Activated CD8-positive, alpha-beta T cell treated with anti-CD3 and anti-CD28 coated beads, Interleukin-2, amount 10 ng/mL, durations not matched to agents 7 days and 5 days (primary cell): ENCODE measurements at regions not wholly inside any gene's neighbourhood (a gene's known extent, or its start where the extent isn't known, plus 50 kb on each side); places are given as distances from the start of the nearest gene placed in this dataset.
A peak's percentile ranks its signal among the peaks of the same experiment; 100 is the strongest.

Experiments used
- ATAC-seq: fragments of 150-1000 bp; cut with Tn5 transposase; one replicate; pipeline ENCODE4 v1.10.0; 2021; ENCODE audit warnings: moderate library complexity
- CTCF ChIA-PET: fragments of 350-600 bp; sonication (Branson Sonifier 250); formaldehyde crosslinking; loops from one replicate; lab custom pipeline; 2021; ENCODE audit warnings: antibody characterized with exemption; lab: Charles Lee
- POLR2A ChIA-PET: fragments of 350-600 bp; sonication (Branson Sonifier 250); formaldehyde crosslinking; loops from one replicate; lab custom pipeline; 2021; ENCODE audit warnings: antibody characterized with exemption; lab: Charles Lee
- DNase-seq: peaks from one replicate; pipeline ENCODE4 v3.0.0-alpha.2; 2020
- H3K27ac Mint-ChIP-seq: one replicate; pipeline ENCODE4 v1.8.0; 2021; ENCODE audit warnings: mild to moderate bottlenecking, mixed read lengths
- H3K27me3 Mint-ChIP-seq: one replicate; pipeline ENCODE4 v1.8.0; 2021; ENCODE audit warnings: low read depth, mixed read lengths
- H3K36me3 Mint-ChIP-seq: one replicate; pipeline ENCODE4 v1.8.0; 2021; ENCODE audit warnings: low read depth, mixed read lengths
- H3K4me1 Mint-ChIP-seq: one replicate; pipeline ENCODE4 v1.8.0; 2021; ENCODE audit warnings: low read depth, mixed read lengths
- H3K4me3 Mint-ChIP-seq: one replicate; pipeline ENCODE4 v1.8.0; 2021; ENCODE audit warnings: mild to moderate bottlenecking, mixed read lengths
- H3K9me3 Mint-ChIP-seq: one replicate; pipeline ENCODE4 v1.8.0; 2022; ENCODE audit warnings: mixed read lengths; ENCODE audit not compliant: insufficient read depth

- H3K36me3 Mint-ChIP-seq = peaks cover 35% of the 10 kb centered on the region
- H3K27me3 Mint-ChIP-seq = no peaks in the 10 kb centered on the region
- H3K4me1 Mint-ChIP-seq = peaks cover 83% of the 10 kb centered on the region
- no peak overlapping the region for H3K4me3 Mint-ChIP-seq
- peaks cover 6% of the 10 kb centered on the region for H3K9me3 Mint-ChIP-seq
- ChIA-PET CTCF (interaction anchor here (0.9 to 2.9 kb wide), 4 partner anchors 10 to 112 kb away, joined by 3 to 12 read pairs (median 6); no protein-coding TSS in a partner anchor), POLR2A (interaction anchor here (0.8 to 3.3 kb wide), 3 partner anchors 101 to 177 kb away, joined by 3 to 58 read pairs (median 3); partner anchors contain the start of gene BTG1)
- no peak for ATAC-seq
- no peak for DNase-seq
- peak overlapping the region; percentile 26 for H3K27ac Mint-ChIP-seq
These were observed 113.5 kb downstream of the BTG1 start for GRCh38 chr12:92032101-92032500.

DNA sequence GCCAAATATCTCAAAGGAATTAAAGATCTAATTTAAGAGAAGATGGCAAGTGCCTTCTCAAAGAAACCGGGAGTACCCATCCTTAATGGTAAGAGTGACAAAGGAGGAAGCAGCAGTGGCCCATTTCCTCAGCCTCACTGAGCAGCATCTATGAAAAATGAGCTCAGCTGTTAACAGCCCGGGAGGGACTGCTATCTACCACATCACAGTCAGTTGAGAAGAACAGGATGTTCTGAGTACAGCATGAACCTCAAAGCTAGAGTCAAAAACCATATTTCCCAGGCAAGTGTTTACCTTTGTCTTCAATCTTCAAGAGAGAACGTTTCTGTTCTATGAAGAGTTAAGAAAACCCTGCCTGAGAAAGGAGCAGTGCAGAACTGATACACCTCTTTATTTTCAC is 115.0 kb downstream of the BTG1 start:
- POLR2A ChIA-PET = interaction anchor here (0.6 to 3.3 kb wide), 14 partner anchors 10 to 648 kb away, joined by 3 to 58 read pairs (median 4); partner anchors contain the start of gene BTG1
- CTCF ChIA-PET = interaction anchor here (0.6 to 2.2 kb wide), 23 partner anchors 11 to 648 kb away, joined by 3 to 14 read pairs (median 4); no protein-coding TSS in a partner anchor
- H3K4me3 Mint-ChIP-seq = peak overlapping the region; percentile 72
- peak overlapping the region; percentile 89 for H3K27ac Mint-ChIP-seq
- peak; percentile 79 for DNase-seq
- peaks cover 6% of the 10 kb centered on the region for H3K9me3 Mint-ChIP-seq
- peaks cover 74% of the 10 kb centered on the region for H3K4me1 Mint-ChIP-seq
- no peaks in the 10 kb centered on the region for H3K27me3 Mint-ChIP-seq
- peaks cover 28% of the 10 kb centered on the region for H3K36me3 Mint-ChIP-seq
- ATAC-seq = peak; percentile 98

- H3K27me3 Mint-ChIP-seq = no peaks in the 10 kb centered on the region
- H3K36me3 Mint-ChIP-seq = peaks cover 28% of the 10 kb centered on the region
- H3K4me3 Mint-ChIP-seq = peak overlapping the region; percentile 72
- DNase-seq (no peak), ATAC-seq (no peak)
- H3K27ac Mint-ChIP-seq = peak overlapping the region; percentile 89
- ChIA-PET CTCF (interaction anchor here (0.6 to 2.2 kb wide), 22 partner anchors 11 to 473 kb away, joined by 3 to 14 read pairs (median 4); no protein-coding TSS in a partner anchor), POLR2A (interaction anchor here (0.6 to 3.3 kb wide), 10 partner anchors 11 to 153 kb away, joined by 3 to 58 read pairs (median 6); partner anchors contain the start of gene BTG1)
- peaks cover 6% of the 10 kb centered on the region for H3K9me3 Mint-ChIP-seq
- H3K4me1 Mint-ChIP-seq = peaks cover 71% of the 10 kb centered on the region
These were observed 115.6 kb downstream of the BTG1 start for GRCh38 chr12:92029902-92030586.

DNA sequence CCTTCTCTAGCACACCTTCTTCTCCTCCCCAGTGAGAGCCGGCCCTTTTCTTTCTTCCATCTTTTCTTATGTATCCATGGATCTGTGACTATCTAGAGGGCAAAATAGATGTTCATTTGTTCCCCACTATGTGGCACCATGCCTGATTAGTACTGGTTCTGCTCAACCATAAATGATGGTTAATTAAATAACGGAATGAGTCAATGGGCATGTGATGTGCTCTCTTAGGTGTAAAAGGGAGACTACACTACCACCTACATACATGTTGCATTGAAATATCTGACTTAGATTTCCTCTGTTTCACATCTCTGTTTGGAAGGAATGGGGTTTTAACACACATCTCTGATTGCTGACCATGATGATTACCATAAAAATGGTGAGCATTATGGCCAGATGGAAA is 116.5 kb downstream of the BTG1 start:
- Mint-ChIP-seq H3K4me1 (peaks cover 62% of the 10 kb centered on the region), H3K9me3 (peaks cover 6% of the 10 kb centered on the region), H3K27ac (peak overlapping the region; percentile 13), H3K27me3 (no peaks in the 10 kb centered on the region), H3K36me3 (peaks cover 25% of the 10 kb centered on the region), H3K4me3 (no peak overlapping the region)
- DNase-seq (no peak), ATAC-seq (no peak)
- ChIA-PET POLR2A (no interaction called here), CTCF (interaction anchor here (1.2 to 1.5 kb wide), 4 partner anchors 13 to 543 kb away, joined by 3 to 5 read pairs (median 3); no protein-coding TSS in a partner anchor)

- H3K36me3 Mint-ChIP-seq = peaks cover 21% of the 10 kb centered on the region
- peaks cover 6% of the 10 kb centered on the region for H3K9me3 Mint-ChIP-seq
- H3K27me3 Mint-ChIP-seq = no peaks in the 10 kb centered on the region
- ATAC-seq (no peak), DNase-seq (no peak)
- H3K4me1 Mint-ChIP-seq = peaks cover 56% of the 10 kb centered on the region
- ChIA-PET POLR2A (interaction anchor here (0.8 to 1.1 kb wide), 2 partner anchors 117 to 340 kb away, joined by 3 read pairs; partner anchors contain the start of gene BTG1), CTCF (interaction anchor here (1.0 to 1.5 kb wide), 5 partner anchors 14 to 544 kb away, joined by 3 to 5 read pairs (median 3); no protein-coding TSS in a partner anchor)
- H3K4me3 Mint-ChIP-seq = no peak overlapping the region
- no peak overlapping the region for H3K27ac Mint-ChIP-seq
These were observed 117.3 kb downstream of the BTG1 start for GRCh38 chr12:92028441-92028709.

DNA sequence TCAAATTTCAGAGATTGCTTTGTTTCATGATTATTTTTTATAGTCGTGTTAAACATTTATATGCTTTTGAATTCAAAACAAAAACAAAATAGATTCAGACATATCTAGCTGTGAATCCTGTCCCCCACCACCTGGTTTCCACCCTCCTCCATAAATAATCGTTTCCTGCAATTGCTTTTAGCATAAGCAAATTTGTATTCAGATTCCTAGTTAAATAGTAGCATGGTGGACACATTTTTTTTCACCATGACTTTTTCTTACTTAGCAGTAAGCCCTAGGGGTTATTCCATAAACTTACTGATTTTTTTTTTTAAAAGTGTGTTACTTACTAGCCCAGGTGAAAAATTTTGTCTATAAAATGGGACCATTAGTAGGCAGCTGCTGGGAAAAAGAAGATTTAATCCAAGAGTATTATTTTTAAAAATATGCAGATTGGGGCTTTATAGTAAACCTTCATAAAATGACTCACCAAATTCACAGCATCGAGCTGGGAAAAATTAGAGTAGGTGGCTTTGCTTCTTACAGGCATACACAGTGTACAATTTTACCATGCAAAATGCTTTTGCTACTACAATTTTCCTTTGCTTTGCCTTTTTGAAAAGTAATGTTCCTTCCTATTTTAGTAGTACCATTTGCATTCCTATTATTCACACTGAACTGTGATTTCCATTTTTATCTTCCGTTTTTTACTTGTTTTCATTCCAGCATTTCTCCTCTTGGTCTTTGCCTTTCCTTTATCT is 117.8 kb downstream of the BTG1 start:
- peaks cover 4% of the 10 kb centered on the region for H3K9me3 Mint-ChIP-seq
- H3K36me3 Mint-ChIP-seq = peaks cover 19% of the 10 kb centered on the region
- no peak overlapping the region for H3K4me3 Mint-ChIP-seq
- H3K27me3 Mint-ChIP-seq = no peaks in the 10 kb centered on the region
- ChIA-PET CTCF (interaction anchor here (0.6 to 1.5 kb wide), 6 partner anchors 14 to 544 kb away, joined by 3 to 5 read pairs (median 3); no protein-coding TSS in a partner anchor), POLR2A (interaction anchor here (0.6 to 1.1 kb wide), 3 partner anchors 22 to 340 kb away, joined by 3 read pairs; partner anchors contain the start of gene BTG1)
- H3K4me1 Mint-ChIP-seq = peaks cover 54% of the 10 kb centered on the region
- no peak overlapping the region for H3K27ac Mint-ChIP-seq
- no peak for ATAC-seq
- DNase-seq = no peak

DNA sequence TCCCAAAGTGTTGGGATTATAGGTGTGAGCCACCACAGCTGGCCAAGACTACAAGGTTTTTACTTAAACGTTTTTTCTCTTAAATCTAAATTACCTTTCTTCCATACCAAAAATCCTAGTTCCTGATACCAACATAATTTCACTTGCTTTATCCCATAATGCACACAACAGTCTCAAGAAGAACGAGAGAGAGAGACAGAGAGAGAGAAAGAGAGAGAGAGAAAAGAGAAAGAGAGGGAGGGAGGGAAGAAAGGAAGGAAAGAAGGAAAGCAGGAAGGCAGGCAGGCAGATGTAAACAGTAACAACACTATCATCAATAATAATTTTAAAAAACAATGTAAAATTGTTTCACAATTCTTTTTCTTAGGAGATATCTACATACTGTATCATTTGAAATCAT is 118.4 kb downstream of the BTG1 start:
- Mint-ChIP-seq H3K4me3 (no peak overlapping the region), H3K27me3 (no peaks in the 10 kb centered on the region), H3K9me3 (no peaks in the 10 kb centered on the region), H3K4me1 (peaks cover 52% of the 10 kb centered on the region), H3K27ac (no peak overlapping the region), H3K36me3 (peaks cover 15% of the 10 kb centered on the region)
- ATAC-seq (no peak), DNase-seq (no peak)
- ChIA-PET POLR2A (interaction anchor here (0.6 to 1.1 kb wide), 3 partner anchors 23 to 119 kb away, joined by 3 to 4 read pairs (median 3); partner anchors contain the start of gene BTG1), CTCF (interaction anchor here (0.6 kb wide), 1 partner anchor 87 kb away, joined by 3 read pairs; no protein-coding TSS in a partner anchor)

DNA sequence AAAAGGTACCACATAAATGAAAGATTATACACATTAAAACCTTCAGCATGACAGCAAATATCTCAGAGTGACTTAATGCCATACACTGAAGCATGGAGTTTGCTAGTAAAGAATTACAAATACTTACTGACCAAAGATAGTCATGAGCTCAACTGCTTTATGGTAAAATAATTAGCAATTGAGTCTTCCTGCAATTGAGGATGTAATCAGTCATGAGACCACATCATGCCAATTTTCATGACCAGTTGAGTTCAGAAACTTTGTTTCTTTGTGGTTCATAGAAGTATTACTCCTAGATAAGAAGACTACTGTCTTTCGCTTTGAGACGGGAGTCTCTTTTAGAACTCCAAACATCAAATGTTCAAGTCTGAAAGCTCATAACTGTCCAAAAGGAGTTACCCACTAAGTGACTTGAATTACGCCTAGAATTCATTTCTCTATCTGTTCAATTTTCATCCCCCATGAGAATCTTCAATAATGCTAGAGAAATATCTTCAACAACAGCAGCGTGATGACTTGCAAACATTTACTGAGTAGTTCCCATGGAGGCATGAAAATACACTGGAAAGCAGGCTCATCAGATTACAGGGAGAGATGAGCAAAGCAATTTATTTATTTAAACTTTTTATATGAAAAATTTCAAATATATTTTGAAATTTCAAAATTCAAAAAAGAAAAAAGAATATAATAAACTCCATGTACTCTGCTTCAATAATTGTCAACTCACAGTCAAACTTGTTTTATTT is 120.0 kb downstream of the BTG1 start:
- Mint-ChIP-seq H3K9me3 (no peaks in the 10 kb centered on the region), H3K4me1 (peaks cover 45% of the 10 kb centered on the region), H3K36me3 (peaks cover 8% of the 10 kb centered on the region), H3K27ac (no peak overlapping the region), H3K4me3 (no peak overlapping the region), H3K27me3 (no peaks in the 10 kb centered on the region)
- ChIA-PET CTCF (interaction anchor here (1.2 kb wide), 1 partner anchor 8 kb away, joined by 3 read pairs; no protein-coding TSS in a partner anchor), POLR2A (interaction anchor here (2.4 kb wide), 1 partner anchor 120 kb away, joined by 8 read pairs; the partner anchor contains the start of gene BTG1)
- ATAC-seq (no peak), DNase-seq (no peak)

- DNase-seq (no peak), ATAC-seq (no peak)
- peaks cover 4% of the 10 kb centered on the region for H3K36me3 Mint-ChIP-seq
- H3K27me3 Mint-ChIP-seq = no peaks in the 10 kb centered on the region
- no peak overlapping the region for H3K27ac Mint-ChIP-seq
- H3K4me1 Mint-ChIP-seq = peaks cover 18% of the 10 kb centered on the region
- H3K4me3 Mint-ChIP-seq = no peak overlapping the region
- CTCF ChIA-PET = no interaction called here
- no peaks in the 10 kb centered on the region for H3K9me3 Mint-ChIP-seq
- POLR2A ChIA-PET = no interaction called here
These were observed 123.6 kb downstream of the BTG1 start for GRCh38 chr12:92022093-92022492.

- Mint-ChIP-seq H3K27me3 (no peaks in the 10 kb centered on the region), H3K9me3 (no peaks in the 10 kb centered on the region), H3K4me1 (peaks cover 18% of the 10 kb centered on the region), H3K4me3 (no peak overlapping the region), H3K27ac (no peak overlapping the region), H3K36me3 (peaks cover 4% of the 10 kb centered on the region)
- DNase-seq (no peak), ATAC-seq (no peak)
- POLR2A ChIA-PET = no interaction called here
- CTCF ChIA-PET = no interaction called here
These were observed 124.0 kb downstream of the BTG1 start for GRCh38 chr12:92021666-92022035.
